ENCODE measurements at regions not wholly inside any gene's neighbourhood (a gene's known extent, or its start where the extent isn't known, plus 50 kb on each side); places are given as distances from the start of the nearest gene placed in this dataset.

DNA sequence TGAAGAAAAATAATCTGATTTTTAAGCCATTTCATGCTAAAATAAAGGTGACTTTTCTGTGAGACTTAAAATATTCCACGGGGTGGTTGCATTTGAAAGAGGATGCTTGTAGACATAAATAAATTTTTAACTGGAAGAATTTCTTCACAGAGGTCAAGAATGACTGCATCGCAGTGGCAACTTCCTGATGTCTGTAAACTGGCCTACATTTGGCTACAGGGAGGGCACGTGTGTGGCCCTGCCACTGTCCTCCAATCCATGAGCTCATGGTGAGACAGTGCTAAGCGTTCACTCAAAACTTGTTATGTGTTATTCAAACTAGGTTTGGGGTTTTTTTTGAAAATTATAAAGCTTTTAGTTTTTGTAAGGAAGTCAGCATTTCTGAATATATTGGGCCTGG is 1089.3 kb downstream of the EFNB2 start:
- no peak for DNase-seq (ENCODE audit: low spot score)

DNA sequence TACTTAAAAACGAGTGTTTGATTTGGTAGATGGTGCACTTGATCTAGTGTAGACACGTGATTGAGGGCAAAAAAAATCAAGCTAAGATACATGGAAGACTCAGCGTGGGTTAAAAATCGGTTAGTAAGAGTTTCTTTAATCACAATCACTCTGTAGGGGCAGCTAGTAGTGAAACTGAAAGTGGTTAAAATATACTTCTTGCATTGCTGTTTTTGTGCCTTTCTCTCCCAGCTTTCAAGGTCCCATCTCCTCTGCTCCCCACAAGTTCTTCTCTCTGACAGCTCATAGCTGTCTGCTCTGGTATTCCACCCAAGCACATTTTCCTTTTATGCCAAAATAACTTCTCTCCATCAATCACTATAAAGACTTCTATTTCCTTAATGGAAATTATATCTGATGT is 1089.7 kb downstream of the EFNB2 start:
- DNase-seq (ENCODE audit: low spot score), result peak; percentile 11

DNA sequence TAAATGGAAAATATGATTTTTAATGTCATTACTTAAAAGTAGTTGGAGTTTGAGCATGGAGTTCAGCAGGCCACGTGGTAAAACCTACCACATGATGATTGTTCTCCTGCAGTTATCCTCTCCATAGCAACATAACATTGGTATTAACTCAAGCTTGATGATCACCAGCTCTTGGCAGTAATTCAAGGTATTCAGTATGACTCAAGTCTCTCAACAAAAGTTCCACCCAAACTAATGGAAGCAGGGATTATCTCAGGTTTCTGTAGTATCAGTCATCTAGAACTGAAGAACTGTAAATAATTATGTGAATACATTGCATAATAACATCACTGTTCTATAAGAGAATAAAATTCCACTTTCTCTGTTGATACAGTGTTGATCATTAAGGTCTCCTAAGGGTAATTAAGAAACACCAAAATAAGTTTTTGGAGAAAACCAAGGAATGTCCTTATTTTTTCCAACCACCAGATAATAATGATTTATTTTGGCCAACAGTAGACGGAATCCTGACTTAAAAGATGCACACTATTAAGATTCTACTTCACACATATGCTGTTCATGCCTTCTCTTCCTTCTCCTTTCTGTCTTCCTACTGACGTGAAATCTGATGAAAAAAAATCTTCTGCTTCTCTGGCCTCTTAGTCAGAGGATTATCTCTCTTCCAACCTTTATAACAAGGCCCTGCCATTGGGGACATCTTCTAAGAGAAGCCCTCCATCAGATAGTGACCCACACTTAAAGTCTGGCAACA is 1092.3 kb downstream of the EFNB2 start:
- DNase-seq (ENCODE audit: low spot score), result no peak

DNA sequence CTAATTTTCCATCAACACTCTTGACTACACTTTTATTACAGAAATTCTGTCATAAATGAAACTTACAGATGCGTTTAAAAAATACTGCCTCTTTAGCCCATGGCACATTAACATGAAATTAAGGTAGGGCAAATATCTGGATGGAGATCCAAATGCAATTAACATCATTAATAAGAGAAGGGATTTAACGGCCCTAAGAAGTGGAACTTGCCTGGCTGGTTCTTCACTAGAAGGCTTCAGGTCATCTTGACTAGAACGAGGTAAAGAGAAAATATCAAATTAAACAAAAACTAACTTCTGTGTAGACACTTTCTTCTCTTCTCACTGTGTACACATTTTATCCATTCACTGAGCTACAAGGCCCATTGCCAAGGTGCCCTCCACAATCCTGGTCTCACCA is 1093.4 kb downstream of the EFNB2 start:
- no peak for DNase-seq (ENCODE audit: low spot score)

DNA sequence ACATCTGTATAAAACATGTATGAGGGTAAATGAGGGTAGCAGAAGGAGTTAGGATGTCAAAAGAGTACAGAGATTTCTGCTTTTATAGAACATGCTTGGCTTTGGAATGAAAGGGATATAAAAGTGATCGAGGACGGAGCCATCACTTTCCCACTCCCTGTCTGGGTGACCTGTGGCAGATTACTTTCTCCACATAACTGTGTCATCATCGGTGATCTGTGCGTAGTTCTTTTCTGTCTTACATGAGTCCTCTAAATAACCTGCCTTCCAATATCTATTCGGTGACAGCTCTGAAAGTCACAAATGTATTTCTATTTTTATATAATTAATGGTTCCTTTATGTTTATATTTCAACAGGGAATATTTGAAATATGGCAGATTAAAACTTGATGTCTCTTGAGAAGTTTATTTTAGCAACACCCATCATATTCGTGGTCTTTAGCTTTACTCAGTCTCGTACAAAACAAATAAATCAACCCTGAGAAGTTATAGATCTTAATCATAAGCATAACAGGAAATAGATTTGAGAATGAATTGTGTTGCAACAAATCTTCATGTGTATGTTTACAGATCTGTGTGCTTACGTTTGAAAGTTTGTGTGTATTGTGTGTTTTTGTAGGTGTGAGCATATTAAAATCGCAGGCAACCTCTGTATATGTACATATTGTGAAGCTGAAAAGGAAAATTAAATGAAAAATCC is 1094.3 kb downstream of the EFNB2 start:
- no peak for DNase-seq (ENCODE audit: low spot score)

DNA sequence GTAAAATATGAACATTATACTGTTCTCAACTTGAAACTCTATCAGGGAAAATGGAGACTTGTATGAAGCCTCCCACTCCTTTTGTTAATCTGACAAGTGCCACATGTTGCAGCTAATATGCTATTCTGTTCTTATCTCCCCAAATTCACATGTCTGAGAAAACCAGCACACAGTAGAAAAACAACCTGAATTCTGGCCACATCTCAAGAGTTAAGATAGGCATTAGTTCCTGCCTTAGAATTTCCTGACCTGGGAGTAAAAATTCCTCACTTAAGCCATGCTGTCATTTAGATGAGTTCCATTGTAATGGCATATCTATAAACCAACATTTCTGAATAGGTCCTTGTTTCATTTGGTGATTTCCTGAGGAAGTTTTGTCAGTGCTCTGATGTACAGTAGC is 1098.5 kb downstream of the EFNB2 start:
- DNase-seq (ENCODE audit: low spot score), result no peak

DNA sequence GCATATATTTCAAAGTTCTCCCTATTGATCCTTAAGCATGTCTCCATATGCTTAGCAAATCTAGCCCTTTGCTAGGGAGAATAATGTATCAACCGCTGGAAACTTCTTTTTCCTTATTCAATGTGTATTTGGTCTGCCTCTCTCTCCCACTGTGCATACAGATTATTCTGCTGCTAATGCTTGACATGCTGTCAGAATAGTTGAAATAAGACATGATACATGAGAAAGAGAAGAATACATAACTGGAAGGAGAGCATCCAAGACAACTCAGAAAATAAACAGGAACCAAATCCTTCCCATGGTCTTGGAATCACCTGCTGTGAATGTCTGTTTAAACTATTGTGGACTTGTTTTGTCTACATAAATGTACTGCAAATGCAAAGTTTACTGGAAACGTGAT is 1103.0 kb downstream of the EFNB2 start:
- no peak for DNase-seq (ENCODE audit: low spot score)

DNA sequence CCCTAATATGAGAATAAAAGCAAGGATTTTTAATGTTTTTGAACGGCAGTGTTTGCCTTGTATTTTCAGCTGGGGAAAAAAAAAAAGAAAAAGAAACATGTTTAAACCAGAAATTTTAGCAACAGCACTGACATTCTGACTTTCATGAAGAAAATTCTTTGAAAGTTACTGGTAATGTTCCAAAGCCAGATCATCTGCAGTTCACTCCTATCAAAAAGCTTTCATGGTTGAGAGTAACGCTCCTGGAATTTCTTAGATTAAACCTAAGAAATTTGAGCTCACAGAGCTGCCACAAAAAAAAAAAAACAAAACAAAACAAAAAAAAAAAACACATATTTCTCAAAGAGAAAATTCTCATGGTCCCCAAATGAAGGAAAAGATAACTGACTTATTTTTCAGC is 1106.7 kb downstream of the EFNB2 start:
- no peak for DNase-seq (ENCODE audit: low spot score)

DNA sequence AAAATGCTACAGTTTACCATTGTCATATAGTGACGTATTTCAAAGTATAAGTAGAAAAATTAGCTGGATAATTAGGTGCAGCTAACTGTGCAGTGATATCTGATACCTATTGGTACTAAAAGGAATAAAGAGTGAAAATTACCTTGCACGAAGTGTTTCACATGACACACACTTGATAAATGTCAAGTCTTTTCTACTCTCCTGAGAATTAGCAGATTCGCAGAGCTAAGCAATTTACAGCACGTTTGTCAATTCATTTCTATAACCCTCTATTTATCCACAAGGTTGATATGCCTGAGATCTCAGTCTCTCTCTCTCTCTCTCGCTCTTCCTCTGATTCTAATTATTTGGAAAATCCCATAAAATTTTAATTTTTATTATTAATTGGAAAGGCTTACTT is 1109.0 kb downstream of the EFNB2 start:
- DNase-seq (ENCODE audit: low spot score), result no peak

DNA sequence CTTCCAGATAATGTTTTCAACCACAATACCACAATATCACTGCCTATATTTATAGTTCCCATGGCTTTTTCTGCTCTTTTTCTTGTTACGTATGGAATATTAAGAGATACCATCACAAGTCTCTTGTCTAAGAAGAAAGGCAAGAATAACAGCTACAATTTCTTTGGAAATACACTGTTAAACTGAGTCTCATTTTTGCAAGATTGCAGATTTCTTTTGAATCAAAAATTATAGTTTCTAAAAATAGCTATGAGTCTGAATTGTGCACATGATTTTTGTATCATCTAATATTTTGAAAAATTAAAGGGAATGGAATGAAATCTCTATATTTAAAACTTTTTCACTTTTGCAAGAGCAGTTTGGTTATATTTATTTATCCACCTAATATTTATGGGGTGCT is 1120.8 kb downstream of the EFNB2 start:
- DNase-seq (ENCODE audit: low spot score), result no peak

DNA sequence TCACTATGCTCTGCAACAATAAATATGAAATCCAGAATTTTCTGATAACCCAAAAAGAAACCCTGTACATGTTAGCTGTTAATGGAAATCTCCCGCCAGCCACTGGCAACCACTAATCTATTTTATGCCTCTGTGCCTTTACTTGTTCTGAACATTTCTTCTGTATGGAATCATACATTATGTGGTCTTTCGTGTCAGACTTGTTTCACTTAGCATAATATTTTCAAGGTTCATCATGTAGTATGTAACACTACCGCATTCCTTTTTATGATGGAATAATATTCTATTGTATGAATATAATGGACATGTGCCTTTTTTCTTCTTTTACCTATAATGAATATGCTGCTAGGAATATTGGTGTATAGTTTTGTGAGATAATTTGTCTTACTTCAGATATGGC is 1123.3 kb downstream of the EFNB2 start:
- DNase-seq (ENCODE audit: low spot score), result no peak

DNA sequence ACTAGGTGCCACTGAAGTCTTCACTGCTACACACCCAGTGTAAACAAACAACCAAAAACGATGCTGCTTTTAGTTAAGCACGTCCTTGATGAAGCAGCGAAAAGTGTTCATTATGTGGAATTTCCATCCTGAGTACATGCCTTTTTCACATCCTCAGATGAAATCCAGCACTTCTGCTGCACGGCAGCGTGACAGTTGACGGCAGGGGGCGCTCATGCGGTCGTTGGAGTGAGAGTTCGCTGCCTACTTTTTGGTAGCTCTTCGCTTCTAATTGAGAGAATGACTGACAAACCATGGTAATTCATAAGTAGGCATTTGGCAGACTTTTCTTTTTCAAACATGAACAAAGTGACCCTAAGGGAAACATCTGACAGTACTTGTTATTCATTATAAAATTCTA is 1124.9 kb downstream of the EFNB2 start:
- peak; percentile 49 for DNase-seq (ENCODE audit: low spot score)

DNA sequence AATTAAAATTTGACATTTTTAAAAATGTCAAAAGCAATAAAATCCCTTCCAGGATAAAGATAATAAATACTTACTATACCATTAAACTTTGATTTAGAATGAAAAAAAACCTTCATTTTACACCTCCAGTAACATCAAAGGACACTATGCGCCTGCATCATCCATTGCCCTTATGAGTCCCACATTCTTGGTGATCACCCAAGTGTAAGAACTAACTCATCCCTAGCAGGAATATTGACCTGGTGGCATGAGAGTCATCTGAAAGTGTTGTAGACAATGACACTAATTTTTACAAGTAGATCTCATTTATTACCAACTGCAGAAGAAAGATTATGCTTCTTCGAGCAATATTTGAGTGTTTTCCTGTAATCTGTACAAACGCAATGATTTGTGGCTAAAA is 1128.9 kb downstream of the EFNB2 start:
- no peak for DNase-seq (ENCODE audit: low spot score)

DNA sequence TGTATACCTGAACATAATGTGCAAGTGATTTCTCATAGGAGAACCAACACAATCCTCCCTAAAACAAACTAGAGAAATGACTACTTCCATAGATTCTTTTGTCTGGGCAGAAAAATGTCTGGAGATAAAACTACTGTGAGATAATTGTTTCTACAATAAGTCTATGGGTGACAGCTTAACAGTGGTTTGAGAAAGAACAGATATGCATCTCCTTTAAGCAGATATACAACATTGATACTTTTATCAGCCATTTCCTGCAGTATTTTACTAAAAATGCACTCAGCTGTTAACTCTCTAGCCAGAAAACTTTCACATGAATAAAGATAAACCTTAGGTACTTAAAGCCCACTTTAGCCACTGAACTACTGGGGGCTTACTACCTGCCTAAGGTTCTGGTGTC is 1132.4 kb downstream of the EFNB2 start:
- no peak for DNase-seq (ENCODE audit: low spot score)

DNA sequence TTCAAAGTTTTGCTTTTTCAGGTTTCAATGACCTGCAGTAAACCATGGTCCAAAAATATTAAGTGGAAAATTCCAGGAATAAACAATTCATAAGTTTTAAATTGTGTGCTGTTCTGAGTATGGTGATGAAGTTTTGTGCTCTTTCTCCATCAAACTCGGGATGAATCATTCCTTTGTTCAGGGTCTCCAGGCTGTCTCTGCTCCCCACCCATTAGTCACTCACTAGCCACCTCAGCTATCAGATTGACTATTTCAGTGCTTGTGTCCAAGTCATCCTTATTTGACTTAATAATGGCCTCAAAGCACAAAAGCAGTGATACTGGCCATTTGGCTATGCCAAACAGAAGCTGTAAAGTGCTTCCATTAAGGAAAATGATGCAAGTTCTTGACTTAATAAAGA is 1140.4 kb downstream of the EFNB2 start:
- DNase-seq (ENCODE audit: low spot score), result no peak

DNA sequence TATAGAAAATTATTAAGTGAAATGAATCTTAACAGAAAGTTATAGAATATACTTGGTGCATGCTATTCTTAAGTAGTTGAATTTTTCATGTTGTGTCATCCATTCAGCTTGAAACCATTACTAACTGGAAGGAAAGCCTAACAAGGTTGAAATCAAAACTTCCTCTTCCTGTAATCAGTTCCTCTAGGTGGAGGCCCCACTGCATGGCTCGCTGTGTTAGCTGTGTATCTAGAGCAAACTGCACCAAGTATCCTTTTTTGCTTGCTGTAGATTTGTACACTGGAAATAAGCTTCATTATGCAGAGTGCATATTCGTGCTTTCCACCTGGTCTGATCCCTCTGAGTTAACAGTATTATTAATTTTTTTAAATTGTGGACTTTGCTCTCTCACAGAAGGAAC is 1146.1 kb downstream of the EFNB2 start:
- no peak for DNase-seq (ENCODE audit: low spot score)

DNA sequence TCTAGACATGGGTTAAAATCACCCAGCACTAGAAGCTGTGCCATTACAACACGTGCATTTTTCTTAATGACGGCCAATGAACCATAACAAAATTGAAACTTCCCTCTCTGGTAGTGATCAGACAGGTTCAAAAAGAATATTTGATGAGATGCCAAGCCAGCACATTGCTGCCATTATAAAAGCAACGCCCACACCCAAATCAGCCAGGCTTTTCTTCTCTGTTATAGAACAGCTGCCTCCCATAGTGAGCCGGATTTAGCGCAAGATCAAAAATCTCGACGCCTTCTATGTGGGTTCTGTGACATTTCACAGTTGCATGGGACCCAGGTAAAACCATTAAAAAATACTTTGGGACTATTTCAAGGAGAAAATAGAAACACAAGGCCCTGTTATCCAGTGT is 1158.0 kb downstream of the EFNB2 start:
- DNase-seq (ENCODE audit: low spot score), result peak; percentile 65

DNA sequence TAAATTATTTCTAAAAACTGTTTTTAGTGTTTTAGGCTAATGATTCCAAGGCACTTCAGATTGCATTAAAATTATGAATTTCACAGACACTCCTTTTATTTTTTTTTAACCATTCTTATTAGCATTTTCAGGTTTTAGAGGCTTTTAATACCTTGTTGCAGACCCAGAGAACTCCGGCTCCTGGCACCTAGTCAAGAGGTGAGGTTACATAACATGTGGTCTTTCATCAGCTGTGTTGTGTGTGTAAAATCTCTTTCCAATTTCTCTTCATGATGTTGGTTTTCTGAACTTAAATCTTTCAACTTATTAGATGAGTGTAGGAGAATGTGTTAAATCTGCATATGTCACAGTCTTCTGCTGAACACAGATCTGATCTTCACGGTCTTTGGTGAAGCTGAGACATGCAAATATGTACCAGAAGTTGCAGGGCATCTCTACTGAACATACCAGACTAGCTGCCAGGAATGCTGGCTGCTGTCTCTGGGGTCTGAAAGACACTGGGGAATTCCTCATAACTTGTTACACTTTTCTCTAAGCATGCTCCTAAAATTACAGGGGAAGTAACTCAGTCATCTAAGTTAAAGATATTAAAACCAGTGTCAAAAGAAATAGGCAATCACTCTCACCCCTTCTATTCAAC is 1165.3 kb downstream of the EFNB2 start:
- DNase-seq (ENCODE audit: low spot score), result no peak

DNA sequence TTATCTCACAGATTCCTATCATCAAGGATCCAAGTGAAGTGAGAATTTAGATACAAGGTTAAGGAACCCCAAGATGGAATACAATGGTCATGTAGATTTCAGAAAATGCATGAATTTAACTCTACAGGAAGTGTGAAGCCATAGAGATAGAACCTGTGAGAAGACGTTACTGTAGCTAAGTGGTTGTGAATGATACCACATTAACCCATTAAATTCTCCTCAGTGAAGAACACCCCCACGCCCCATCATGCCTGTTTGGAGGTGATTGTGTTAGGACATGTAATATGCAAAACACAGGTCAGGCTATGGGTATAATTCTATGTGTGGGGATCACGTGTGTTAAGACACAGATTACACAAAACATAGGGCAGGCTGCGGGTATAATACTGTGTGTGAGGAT is 1166.7 kb downstream of the EFNB2 start:
- DNase-seq (ENCODE audit: low spot score), result no peak

DNA sequence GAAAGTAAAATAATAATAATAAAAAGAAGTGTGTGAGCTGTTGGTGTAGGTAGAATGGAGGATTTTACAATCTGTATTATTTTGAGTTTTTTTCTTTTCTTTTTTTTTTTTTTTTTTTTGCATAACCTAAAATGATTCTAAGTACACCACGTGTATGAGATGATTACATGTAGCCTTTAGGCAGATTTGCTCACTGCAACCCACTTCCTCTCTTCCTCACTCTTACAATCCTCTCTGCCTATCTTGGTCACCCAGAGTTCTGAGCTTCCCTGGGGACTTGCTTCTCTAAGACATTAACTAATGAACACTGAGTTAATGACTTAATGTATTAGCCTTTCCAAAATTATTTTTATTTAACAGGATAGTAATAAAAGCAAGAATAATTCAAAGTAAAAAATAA is 1169.6 kb downstream of the EFNB2 start:
- no peak for DNase-seq (ENCODE audit: low spot score)

DNA sequence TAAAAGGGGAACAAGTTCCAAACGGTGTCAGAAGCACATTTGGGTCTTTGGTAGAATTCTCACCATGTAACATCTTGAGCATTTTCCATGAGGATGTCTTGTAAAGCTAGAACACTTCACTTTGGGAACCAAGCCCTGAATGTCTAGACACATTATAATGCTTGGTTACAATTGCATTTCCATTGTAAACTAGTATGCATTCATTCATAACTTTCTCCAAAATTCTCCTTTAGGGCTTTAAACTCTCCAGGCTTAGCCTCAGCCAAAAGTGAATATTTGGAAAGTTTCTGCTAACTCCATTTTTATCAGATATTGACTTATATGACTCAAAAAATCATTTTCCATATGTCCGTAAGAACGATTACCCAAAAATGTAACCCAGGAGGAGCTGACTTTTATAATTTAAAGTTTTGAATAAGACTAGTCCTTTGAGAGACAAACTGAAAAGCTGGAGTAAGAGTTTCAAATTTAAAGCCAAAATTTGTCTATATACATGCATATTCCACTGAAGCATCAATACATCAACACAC is 1170.4 kb downstream of the EFNB2 start:
- DNase-seq (ENCODE audit: low spot score), result no peak

DNA sequence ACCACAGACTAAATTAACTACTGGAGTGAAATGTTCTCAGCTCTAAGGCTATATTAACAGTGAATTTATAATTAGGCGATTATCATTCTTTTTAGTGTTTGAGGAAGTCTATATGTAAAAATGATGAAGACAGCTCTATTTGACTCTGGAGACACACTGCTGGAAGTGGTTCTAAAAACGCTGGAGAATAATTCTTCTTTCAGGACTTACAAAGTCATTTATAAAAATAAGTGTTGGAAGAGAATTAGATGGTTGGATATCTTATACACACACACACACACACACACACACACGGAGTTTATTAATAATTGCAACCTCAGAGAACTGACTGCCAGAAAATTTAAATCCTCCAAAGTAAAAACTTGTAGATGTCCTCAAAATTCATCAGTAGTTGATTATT is 1171.3 kb downstream of the EFNB2 start:
- no peak for DNase-seq (ENCODE audit: low spot score)
